HS-5 (cell line): ENCODE measurements at regions not wholly inside any gene's neighbourhood (a gene's known extent, or its start where the extent isn't known, plus 50 kb on each side); places are given as distances from the start of the nearest gene placed in this dataset.
"Not testable (repeated sequence)": the region's sequence is repeated elsewhere in the genome, so short reads cannot be mapped to it uniquely, and the experiment has no call there.

Experiments used
- DNase-seq: peaks from one replicate; pipeline ENCODE4 v3.0.0-alpha.2; 2012; ENCODE audit warnings: low read depth

GRCh38 chr15:26186138-26186537 is 323.0 kb upstream of the ATP10A start:
- not testable (repeated sequence) for DNase-seq

- DNase-seq = no peak
Observed at GRCh38 chr15:26182441-26182840, 319.3 kb upstream of the ATP10A start.

GRCh38 chr15:26179906-26180305 is 316.8 kb upstream of the ATP10A start:
- no peak for DNase-seq

GRCh38 chr15:26178640-26179220 is 315.6 kb upstream of the ATP10A start:
- no peak for DNase-seq

- DNase-seq = no peak
Observed at GRCh38 chr15:26177816-26178215, 314.7 kb upstream of the ATP10A start.

GRCh38 chr15:26176831-26177230 is 313.7 kb upstream of the ATP10A start:
- no peak for DNase-seq

- no peak for DNase-seq
Observed at GRCh38 chr15:26171266-26171665, 308.1 kb upstream of the ATP10A start.

GRCh38 chr15:26166429-26166828 is 303.3 kb upstream of the ATP10A start:
- no peak for DNase-seq

- no peak for DNase-seq
Observed at GRCh38 chr15:26165546-26165945, 302.4 kb upstream of the ATP10A start.

- DNase-seq = no peak
Observed at GRCh38 chr15:26160343-26160742, 297.2 kb upstream of the ATP10A start.

- DNase-seq = no peak
Observed at GRCh38 chr15:26158176-26158575, 295.0 kb upstream of the ATP10A start.

- no peak for DNase-seq
Observed at GRCh38 chr15:26157081-26157480, 294.0 kb upstream of the ATP10A start.

GRCh38 chr15:26156051-26156450 is 292.9 kb upstream of the ATP10A start:
- DNase-seq = no peak

GRCh38 chr15:26148156-26148860 is 285.2 kb upstream of the ATP10A start:
- DNase-seq = no peak

- DNase-seq = no peak
Observed at GRCh38 chr15:26146202-26146601, 283.1 kb upstream of the ATP10A start.

- DNase-seq = no peak
Observed at GRCh38 chr15:26145796-26146195, 282.7 kb upstream of the ATP10A start.

- no peak for DNase-seq
Observed at GRCh38 chr15:26144836-26145235, 281.7 kb upstream of the ATP10A start.

GRCh38 chr15:26143221-26143620 is 280.1 kb upstream of the ATP10A start:
- no peak for DNase-seq

GRCh38 chr15:26134812-26135211 is 271.7 kb upstream of the ATP10A start:
- no peak for DNase-seq

- no peak for DNase-seq
Observed at GRCh38 chr15:26134152-26134551, 271.0 kb upstream of the ATP10A start.

GRCh38 chr15:26132811-26133210 is 269.7 kb upstream of the ATP10A start:
- DNase-seq = no peak

- DNase-seq = no peak
Observed at GRCh38 chr15:26129852-26130251, 266.7 kb upstream of the ATP10A start.

GRCh38 chr15:26128611-26129140 is 265.5 kb upstream of the ATP10A start:
- DNase-seq = no peak
